ENCODE measurements at regions not wholly inside any gene's neighbourhood (a gene's known extent, or its start where the extent isn't known, plus 50 kb on each side); places are given as distances from the start of the nearest gene placed in this dataset.

DNA sequence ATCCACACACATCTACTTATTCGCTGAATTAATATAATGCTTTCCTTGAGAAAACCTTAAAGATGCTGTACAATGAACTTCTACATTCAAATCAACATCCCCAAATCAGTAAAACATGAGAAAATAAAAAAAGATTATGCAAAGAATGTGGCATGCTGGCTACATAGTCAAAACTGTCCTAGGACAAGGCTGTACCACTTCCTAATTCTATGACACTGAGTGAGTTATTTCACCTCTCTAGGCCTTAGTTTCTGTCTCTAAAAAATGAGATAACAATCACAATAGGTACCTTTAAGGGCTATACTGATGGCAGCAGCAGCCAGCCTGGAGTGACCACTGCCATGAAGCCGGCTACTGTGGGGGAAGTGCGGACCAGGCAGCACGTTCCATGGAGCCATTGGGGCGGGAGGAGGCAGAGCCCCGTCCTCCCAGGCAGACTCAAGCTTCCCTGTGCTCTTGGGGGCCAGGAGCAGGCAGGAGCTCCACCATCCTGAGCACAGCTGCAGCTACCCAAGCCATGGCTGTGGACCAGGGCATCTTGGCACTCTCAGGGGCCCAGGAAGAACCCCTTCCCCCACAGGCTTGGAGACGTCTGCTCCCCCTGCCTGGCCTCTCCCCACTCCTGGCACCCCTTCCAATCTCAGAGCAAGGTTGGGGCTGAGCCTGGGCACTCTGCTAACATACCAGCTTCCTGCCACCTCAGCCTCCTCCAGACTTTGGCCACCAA is 110.2 kb downstream of the ELAPOR2 start:
- Histone ChIP-seq H3K4me1 (ENCODE audit: insufficient read depth) (no peaks in the 10 kb centered on the region), H3K9me3 (ENCODE audit: low read depth) (no peaks in the 10 kb centered on the region), H3K4me2 (no peak overlapping the region), H3K4me3 (no peak overlapping the region), H3K9me2 (replicated peaks; ENCODE audit: insufficient read depth) (no peaks in the 10 kb centered on the region), H2AFZ (no peak overlapping the region), H4K20me1 (ENCODE audit: insufficient read depth, poor library complexity, severe bottlenecking) (no peaks in the 10 kb centered on the region), H3K36me3 (replicated peaks; ENCODE audit: insufficient read depth, low read depth) (no peaks in the 10 kb centered on the region), H3K79me2 (peaks cover 79% of the 10 kb centered on the region), H3K27me3 (no peaks in the 10 kb centered on the region), H3K27ac (no peak overlapping the region)
- 74% methylated on average over 7 of the region's 7 CpGs for WGBS (ENCODE audit: low lambda C conversion rate, missing lambda C conversion rate)
- TF ChIP-seq, protein P1, sequence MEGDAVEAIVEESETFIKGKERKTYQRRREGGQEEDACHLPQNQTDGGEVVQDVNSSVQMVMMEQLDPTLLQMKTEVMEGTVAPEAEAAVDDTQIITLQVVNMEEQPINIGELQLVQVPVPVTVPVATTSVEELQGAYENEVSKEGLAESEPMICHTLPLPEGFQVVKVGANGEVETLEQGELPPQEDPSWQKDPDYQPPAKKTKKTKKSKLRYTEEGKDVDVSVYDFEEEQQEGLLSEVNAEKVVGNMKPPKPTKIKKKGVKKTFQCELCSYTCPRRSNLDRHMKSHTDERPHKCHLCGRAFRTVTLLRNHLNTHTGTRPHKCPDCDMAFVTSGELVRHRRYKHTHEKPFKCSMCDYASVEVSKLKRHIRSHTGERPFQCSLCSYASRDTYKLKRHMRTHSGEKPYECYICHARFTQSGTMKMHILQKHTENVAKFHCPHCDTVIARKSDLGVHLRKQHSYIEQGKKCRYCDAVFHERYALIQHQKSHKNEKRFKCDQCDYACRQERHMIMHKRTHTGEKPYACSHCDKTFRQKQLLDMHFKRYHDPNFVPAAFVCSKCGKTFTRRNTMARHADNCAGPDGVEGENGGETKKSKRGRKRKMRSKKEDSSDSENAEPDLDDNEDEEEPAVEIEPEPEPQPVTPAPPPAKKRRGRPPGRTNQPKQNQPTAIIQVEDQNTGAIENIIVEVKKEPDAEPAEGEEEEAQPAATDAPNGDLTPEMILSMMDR (IDR thresholded peaks at IDR 0.05; ENCODE audit: poor library complexity), result no peak
- no peak for TF ChIP-seq EZH2 (IDR thresholded peaks at IDR 0.05; ENCODE audit: borderline replicate concordance)
- no peak for TF ChIP-seq EZH2phosphoT487 (IDR thresholded peaks at IDR 0.05; ENCODE audit: low read depth, severe bottlenecking, unreplicated experiment)
- no peak for DNase-seq (ENCODE audit: low spot score)

DNA sequence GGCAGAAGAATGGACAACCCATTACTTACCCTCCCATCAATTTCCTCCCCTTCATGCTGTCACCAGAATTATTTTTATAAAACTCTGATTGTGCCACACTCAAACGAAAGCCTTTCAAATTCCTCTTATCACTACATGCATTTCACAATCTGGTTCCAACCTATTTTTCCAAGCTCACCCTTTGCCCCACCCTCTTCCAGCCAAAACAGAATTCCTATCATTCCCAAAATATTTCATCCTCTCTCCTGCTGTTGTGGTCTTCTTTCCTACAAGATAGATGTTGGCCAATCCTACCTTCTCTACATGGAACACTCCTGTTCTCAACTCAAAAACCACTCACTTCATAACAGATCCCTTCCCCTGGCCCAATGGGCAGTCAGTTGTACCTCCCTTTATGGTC is 111.5 kb downstream of the ELAPOR2 start:
- H3K36me3 ChIP-seq (replicated peaks; ENCODE audit: insufficient read depth, low read depth), result no peaks in the 10 kb centered on the region
- no peaks in the 10 kb centered on the region for H3K9me3 ChIP-seq (ENCODE audit: low read depth)
- no peaks in the 10 kb centered on the region for H3K27me3 ChIP-seq
- WGBS (ENCODE audit: low lambda C conversion rate, missing lambda C conversion rate), result 54% methylated on average over 1 of the region's 1 CpG
- no peaks in the 10 kb centered on the region for H3K9me2 ChIP-seq (replicated peaks; ENCODE audit: insufficient read depth)
- H3K79me2 ChIP-seq, result peaks cover 77% of the 10 kb centered on the region
- H2AFZ ChIP-seq, result no peak overlapping the region
- H4K20me1 ChIP-seq (ENCODE audit: insufficient read depth, poor library complexity, severe bottlenecking), result no peaks in the 10 kb centered on the region
- TF ChIP-seq EZH2phosphoT487 (IDR thresholded peaks at IDR 0.05; ENCODE audit: low read depth, severe bottlenecking, unreplicated experiment) (no peak), EZH2 (IDR thresholded peaks at IDR 0.05; ENCODE audit: borderline replicate concordance) (no peak)
- TF ChIP-seq, protein P1 (IDR thresholded peaks at IDR 0.05; ENCODE audit: poor library complexity), result no peak
- DNase-seq (ENCODE audit: low spot score), result no peak
- no peak overlapping the region for H3K4me3 ChIP-seq
- H3K27ac ChIP-seq, result no peak overlapping the region
- no peak overlapping the region for H3K4me2 ChIP-seq
- no peaks in the 10 kb centered on the region for H3K4me1 ChIP-seq (ENCODE audit: insufficient read depth)

DNA sequence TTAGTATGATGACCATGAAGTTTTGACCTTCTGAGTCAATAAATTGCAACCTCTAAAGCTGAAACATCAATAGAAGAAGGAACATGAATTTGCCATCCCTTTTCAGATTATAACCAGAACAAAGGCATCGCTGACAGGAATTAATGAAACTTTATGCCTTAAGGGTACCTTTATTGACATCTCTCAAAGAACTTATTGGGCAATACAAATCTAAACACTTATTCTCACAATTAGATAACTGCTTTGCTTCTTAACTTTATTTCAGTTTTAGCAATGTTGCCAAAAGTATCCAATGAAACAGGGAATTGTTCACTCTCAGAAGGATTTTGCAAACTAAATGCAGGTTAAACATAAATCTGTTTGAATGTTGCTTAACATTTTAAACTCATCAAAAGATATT is 116.0 kb downstream of the ELAPOR2 start:
- no peak for DNase-seq (ENCODE audit: low spot score)
- H3K9me2 ChIP-seq (replicated peaks; ENCODE audit: insufficient read depth), result no peaks in the 10 kb centered on the region
- H3K4me1 ChIP-seq (ENCODE audit: insufficient read depth), result peaks cover 7% of the 10 kb centered on the region
- peaks cover 34% of the 10 kb centered on the region for H3K79me2 ChIP-seq
- H3K27me3 ChIP-seq, result no peaks in the 10 kb centered on the region
- H2AFZ ChIP-seq, result no peak overlapping the region
- H3K36me3 ChIP-seq (replicated peaks; ENCODE audit: insufficient read depth, low read depth), result no peaks in the 10 kb centered on the region
- 52% methylated on average over 1 of the region's 1 CpG for WGBS (ENCODE audit: low lambda C conversion rate, missing lambda C conversion rate)
- H3K27ac ChIP-seq, result no peak overlapping the region
- no peak for TF ChIP-seq EZH2 (IDR thresholded peaks at IDR 0.05; ENCODE audit: borderline replicate concordance)
- TF ChIP-seq, protein P1 (IDR thresholded peaks at IDR 0.05; ENCODE audit: poor library complexity), result no peak
- TF ChIP-seq EZH2phosphoT487 (IDR thresholded peaks at IDR 0.05; ENCODE audit: low read depth, severe bottlenecking, unreplicated experiment), result no peak
- H4K20me1 ChIP-seq (ENCODE audit: insufficient read depth, poor library complexity, severe bottlenecking), result no peaks in the 10 kb centered on the region
- H3K4me3 ChIP-seq, result no peak overlapping the region
- no peaks in the 10 kb centered on the region for H3K9me3 ChIP-seq (ENCODE audit: low read depth)
- no peak overlapping the region for H3K4me2 ChIP-seq
